Panc1 (cell line): ENCODE measurements at regions not wholly inside any gene's neighbourhood (a gene's known extent, or its start where the extent isn't known, plus 50 kb on each side); places are given as distances from the start of the nearest gene placed in this dataset.
A peak's percentile ranks its signal among the peaks of the same experiment; 100 is the strongest.

Source experiments
- ATAC-seq: fragments of 200-7000 bp; cut with Tn5 transposase; 2 replicates; pipeline ENCODE4 v1.9.1; 2020; ENCODE audit warnings: mild to moderate bottlenecking, moderate library complexity
- BruUV-seq: library from RNA; stranded (reverse); fragments of 400-500 nt; replicated peaks from 2 replicates; lab custom pipeline; 2021; lab: Mats Ljungman, UMichigan
- CTCF ChIA-PET: fragments of 300-600 bp; sonication (Branson Sonifier 250); formaldehyde crosslinking; loops from one replicate; lab custom pipeline; 2022; ENCODE audit warnings: antibody characterized with exemption; lab: Charles Lee
- POLR2A ChIA-PET: fragments of 300-600 bp; sonication (Branson Sonifier 250); formaldehyde crosslinking; loops from one replicate; lab custom pipeline; 2022; ENCODE audit warnings: antibody characterized with exemption; lab: Charles Lee
- DNase-seq: peaks from one replicate; pipeline ENCODE4 v3.0.0-alpha.2; 2010; ENCODE audit warnings: low read depth, low spot score
- H3K27ac ChIP-seq: 2 replicates; pipeline ENCODE4 v1.5.1; 2011; ENCODE audit warnings: mild to moderate bottlenecking, low read length, inconsistent platforms
- H3K27me3 ChIP-seq: fragments of 200-500 bp; sonication (Bioruptor generic); 2 replicates; pipeline ENCODE4 v1.6.0; 2014; ENCODE audit warnings: low read length, inconsistent platforms; ENCODE audit not compliant: control insufficient read depth, insufficient read depth
- H3K36me3 ChIP-seq: fragments of 200-500 bp; sonication (Bioruptor generic); 2 replicates; pipeline ENCODE4 v1.5.1; 2014; ENCODE audit warnings: inconsistent platforms, mild to moderate bottlenecking, low read length, moderate library complexity; ENCODE audit not compliant: control insufficient read depth, insufficient read depth
- H3K4me1 ChIP-seq: 2 replicates; pipeline ENCODE4 v1.5.1; 2011; ENCODE audit warnings: inconsistent platforms, mild to moderate bottlenecking, low read length, moderate library complexity; ENCODE audit not compliant: control insufficient read depth, insufficient read depth
- H3K4me3 ChIP-seq, 2 experiments: 2 replicates each; pipeline ENCODE4 v1.5.1; 2011 to 2012; ENCODE audit warnings: low read depth in 2 of 2, low read length in 2 of 2, mild to moderate bottlenecking in 2 of 2, inconsistent platforms in 1 of 2, moderate library complexity in 1 of 2
- H3K9me3 ChIP-seq: fragments of 200-500 bp; sonication (Bioruptor generic); 2 replicates; pipeline ENCODE4 v1.5.1; 2014; ENCODE audit warnings: low read depth, mild to moderate bottlenecking, inconsistent platforms, low read length, moderate library complexity; ENCODE audit not compliant: control insufficient read depth, insufficient read depth
- POLR2AphosphoS5 ChIP-seq: IDR thresholded peaks from 2 replicates; pipeline ENCODE4 v1.6.1; 2012; ENCODE audit warnings: mild to moderate bottlenecking, low read depth, low read length, moderate library complexity
- SIN3A ChIP-seq: IDR thresholded peaks from 2 replicates; pipeline ENCODE4 v1.6.1; 2012; ENCODE audit warnings: low read depth, mild to moderate bottlenecking, low read length, moderate library complexity, borderline replicate concordance; ENCODE audit not compliant: insufficient read depth
- TCF7L2 ChIP-seq: IDR thresholded peaks from 2 replicates; pipeline ENCODE4 v1.6.1; 2011; ENCODE audit warnings: mild to moderate bottlenecking, low read depth, low read length, inconsistent platforms
- in situ Hi-C: cut with HindIII; loops from 2 replicates; pipeline ENCODE4 v1.10.0; 2016; ENCODE audit warnings: low sequenced_read_pairs, low pct_unique_long_range_greater_than_20kb
- intact Hi-C: fragments of 100-400 bp; cut with micrococcal nuclease; formaldehyde crosslinking; loops from one replicate; pipeline ENCODE4 v1.10.0; 2022; ENCODE audit not compliant: unreplicated experiment
- TF ChIP-seq, protein P1 (sequence below), 2 experiments: IDR thresholded peaks; 2 replicates each; pipeline ENCODE4 v1.6.1; 2011 to 2012; ENCODE audit warnings: low read depth in 2 of 2, control low read depth in 1 of 2, low read length in 1 of 2, mild to moderate bottlenecking in 1 of 2, moderate library complexity in 1 of 2; ENCODE audit not compliant: insufficient read depth in 1 of 2
- TF ChIP-seq, protein P2 (sequence below): fragments of 450-650 bp; IDR thresholded peaks from 2 replicates; pipeline ENCODE4 v1.5.1; 2017; ENCODE audit warnings: mild to moderate bottlenecking

DNA sequence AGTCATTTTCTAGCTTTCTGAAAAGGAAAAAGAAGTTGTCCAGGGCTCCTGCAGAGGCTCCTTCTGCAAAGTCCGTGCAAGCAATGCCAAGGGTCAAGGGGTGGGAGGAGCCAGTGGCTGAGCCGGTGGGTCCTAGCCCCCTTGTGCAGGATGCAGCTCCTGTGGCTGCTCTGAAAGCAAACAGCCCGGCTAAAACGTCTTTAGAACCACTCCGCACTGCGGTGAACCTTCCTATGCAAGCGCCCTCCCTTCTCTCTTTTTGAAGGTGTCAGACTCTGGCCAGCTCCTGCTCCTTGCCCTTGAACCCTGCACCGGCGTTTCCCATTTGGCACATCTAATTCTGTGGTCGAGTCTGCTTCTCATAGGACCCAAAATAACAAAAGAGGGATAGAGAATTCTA is 183.1 kb downstream of the UACA start:
- in situ Hi-C loops (no loop called here), intact Hi-C loops (loop anchor here (10.0 kb wide), 1 partner anchor 65 kb away; no protein-coding TSS in a partner anchor)
- H3K36me3 ChIP-seq = no peaks in the 10 kb centered on the region
- CTCF ChIA-PET = no interaction called here
- TF ChIP-seq, protein P1, sequence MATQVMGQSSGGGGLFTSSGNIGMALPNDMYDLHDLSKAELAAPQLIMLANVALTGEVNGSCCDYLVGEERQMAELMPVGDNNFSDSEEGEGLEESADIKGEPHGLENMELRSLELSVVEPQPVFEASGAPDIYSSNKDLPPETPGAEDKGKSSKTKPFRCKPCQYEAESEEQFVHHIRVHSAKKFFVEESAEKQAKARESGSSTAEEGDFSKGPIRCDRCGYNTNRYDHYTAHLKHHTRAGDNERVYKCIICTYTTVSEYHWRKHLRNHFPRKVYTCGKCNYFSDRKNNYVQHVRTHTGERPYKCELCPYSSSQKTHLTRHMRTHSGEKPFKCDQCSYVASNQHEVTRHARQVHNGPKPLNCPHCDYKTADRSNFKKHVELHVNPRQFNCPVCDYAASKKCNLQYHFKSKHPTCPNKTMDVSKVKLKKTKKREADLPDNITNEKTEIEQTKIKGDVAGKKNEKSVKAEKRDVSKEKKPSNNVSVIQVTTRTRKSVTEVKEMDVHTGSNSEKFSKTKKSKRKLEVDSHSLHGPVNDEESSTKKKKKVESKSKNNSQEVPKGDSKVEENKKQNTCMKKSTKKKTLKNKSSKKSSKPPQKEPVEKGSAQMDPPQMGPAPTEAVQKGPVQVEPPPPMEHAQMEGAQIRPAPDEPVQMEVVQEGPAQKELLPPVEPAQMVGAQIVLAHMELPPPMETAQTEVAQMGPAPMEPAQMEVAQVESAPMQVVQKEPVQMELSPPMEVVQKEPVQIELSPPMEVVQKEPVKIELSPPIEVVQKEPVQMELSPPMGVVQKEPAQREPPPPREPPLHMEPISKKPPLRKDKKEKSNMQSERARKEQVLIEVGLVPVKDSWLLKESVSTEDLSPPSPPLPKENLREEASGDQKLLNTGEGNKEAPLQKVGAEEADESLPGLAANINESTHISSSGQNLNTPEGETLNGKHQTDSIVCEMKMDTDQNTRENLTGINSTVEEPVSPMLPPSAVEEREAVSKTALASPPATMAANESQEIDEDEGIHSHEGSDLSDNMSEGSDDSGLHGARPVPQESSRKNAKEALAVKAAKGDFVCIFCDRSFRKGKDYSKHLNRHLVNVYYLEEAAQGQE (IDR thresholded peaks at IDR 0.05; ENCODE audit: insufficient read depth in 1 of 2, low read depth in 2 of 2, low read length in 1 of 2) = no peak
- TF ChIP-seq TCF7L2 = no peak
- TF ChIP-seq POLR2AphosphoS5 = no peak
- TF ChIP-seq, protein P2, sequence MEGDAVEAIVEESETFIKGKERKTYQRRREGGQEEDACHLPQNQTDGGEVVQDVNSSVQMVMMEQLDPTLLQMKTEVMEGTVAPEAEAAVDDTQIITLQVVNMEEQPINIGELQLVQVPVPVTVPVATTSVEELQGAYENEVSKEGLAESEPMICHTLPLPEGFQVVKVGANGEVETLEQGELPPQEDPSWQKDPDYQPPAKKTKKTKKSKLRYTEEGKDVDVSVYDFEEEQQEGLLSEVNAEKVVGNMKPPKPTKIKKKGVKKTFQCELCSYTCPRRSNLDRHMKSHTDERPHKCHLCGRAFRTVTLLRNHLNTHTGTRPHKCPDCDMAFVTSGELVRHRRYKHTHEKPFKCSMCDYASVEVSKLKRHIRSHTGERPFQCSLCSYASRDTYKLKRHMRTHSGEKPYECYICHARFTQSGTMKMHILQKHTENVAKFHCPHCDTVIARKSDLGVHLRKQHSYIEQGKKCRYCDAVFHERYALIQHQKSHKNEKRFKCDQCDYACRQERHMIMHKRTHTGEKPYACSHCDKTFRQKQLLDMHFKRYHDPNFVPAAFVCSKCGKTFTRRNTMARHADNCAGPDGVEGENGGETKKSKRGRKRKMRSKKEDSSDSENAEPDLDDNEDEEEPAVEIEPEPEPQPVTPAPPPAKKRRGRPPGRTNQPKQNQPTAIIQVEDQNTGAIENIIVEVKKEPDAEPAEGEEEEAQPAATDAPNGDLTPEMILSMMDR = no peak
- no peak for TF ChIP-seq SIN3A
- no peak overlapping the region for H3K4me3 ChIP-seq
- POLR2A ChIA-PET = no interaction called here
- H3K27me3 ChIP-seq = no peaks in the 10 kb centered on the region
- ATAC-seq (no peak), DNase-seq (no peak)
- no TSS peak for BruUV-seq
- no peak overlapping the region for H3K27ac ChIP-seq
- peaks cover 12% of the 10 kb centered on the region for H3K4me1 ChIP-seq
- H3K9me3 ChIP-seq = no peaks in the 10 kb centered on the region

DNA sequence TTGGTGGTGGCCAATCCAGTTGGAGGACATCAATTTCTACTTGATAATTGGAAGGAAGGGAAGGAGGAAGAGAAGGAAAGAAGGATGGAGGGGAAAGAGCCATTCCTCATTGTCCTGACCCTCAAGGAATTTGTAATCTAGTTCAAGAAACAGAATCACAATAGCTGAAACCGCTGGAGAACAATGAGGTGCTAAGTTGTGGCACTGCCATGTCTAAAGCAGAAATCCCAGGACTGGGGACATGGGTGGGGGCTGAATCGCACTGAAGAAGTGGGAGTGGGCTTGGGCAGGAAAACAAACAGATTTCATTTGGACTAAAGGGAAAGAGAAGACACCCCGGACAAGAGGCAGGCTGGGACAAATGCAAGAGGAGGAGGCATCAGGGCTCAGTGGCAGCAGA is 183.6 kb downstream of the UACA start:
- ChIA-PET POLR2A (interaction anchor here (0.5 kb wide), 2 partner anchors 51 to 139 kb away, joined by 6 to 9 read pairs; no protein-coding TSS in a partner anchor), CTCF (no interaction called here)
- peaks cover 9% of the 10 kb centered on the region for H3K4me1 ChIP-seq
- no TSS peak for BruUV-seq
- intact Hi-C loops = loop anchor here (10.0 kb wide), 1 partner anchor 65 kb away; no protein-coding TSS in a partner anchor
- H3K4me3 ChIP-seq = no peak overlapping the region
- ATAC-seq (no peak), DNase-seq (no peak)
- H3K36me3 ChIP-seq = no peaks in the 10 kb centered on the region
- no peak for TF ChIP-seq SIN3A
- no peak for TF ChIP-seq POLR2AphosphoS5
- TF ChIP-seq, protein P2 = no peak
- TF ChIP-seq, protein P1 (IDR thresholded peaks at IDR 0.05; ENCODE audit: insufficient read depth in 1 of 2, low read depth in 2 of 2, low read length in 1 of 2) = no peak
- no peak for TF ChIP-seq TCF7L2
- in situ Hi-C loops = no loop called here
- peak overlapping the region; percentile 13; the same call in 1 of the 2 replicates for H3K27ac ChIP-seq
- H3K9me3 ChIP-seq = no peaks in the 10 kb centered on the region
- H3K27me3 ChIP-seq = no peaks in the 10 kb centered on the region
